ENCODE measurements at regions not wholly inside any gene's neighbourhood (a gene's known extent, or its start where the extent isn't known, plus 50 kb on each side); places are given as distances from the start of the nearest gene placed in this dataset.
A peak's percentile ranks its signal among the peaks of the same experiment; 100 is the strongest.

DNA sequence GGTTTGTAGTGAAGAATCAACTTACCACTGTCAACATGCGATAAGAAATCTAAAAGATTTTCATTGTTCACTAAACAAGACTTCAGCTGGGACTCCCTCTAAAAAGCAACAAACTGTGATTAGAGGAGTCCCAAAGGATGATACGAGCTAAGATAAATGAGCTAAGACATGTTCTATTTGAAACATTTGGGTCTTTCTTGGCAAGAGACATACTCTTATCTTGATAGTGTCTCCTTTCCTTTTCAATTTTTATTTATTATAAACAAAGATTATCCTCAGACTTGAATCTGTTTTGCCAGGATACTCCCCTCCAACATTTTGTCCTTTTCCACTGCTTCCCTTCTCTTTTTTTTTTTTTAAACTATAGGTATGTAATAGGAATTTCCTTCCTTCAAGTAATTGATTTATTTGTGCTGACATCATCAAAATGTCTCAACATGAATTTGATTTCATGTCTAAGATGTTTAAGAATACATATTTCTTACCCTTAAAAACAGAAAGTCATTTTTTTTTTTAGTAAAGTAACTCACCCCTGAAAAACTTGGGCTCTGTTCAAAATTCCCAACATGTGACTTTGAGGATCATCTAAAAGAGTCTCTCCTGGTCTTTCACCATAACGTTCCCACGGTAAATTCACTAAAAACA is 158.4 kb upstream of the NRP1 start:
- Histone ChIP-seq H3K4me3 (replicated peaks in 1 of 4; ENCODE audit: control extremely low read depth in 1 of 4, insufficient read depth in 1 of 4, low read depth in 3 of 4, low read length in 4 of 4) (no peak overlapping the region), H3K36me3 (ENCODE audit: control insufficient read depth, insufficient read depth, low read length) (no peaks in the 10 kb centered on the region), H3K27ac (ENCODE audit: insufficient read depth, low read length) (no peak overlapping the region), H3K4me1 (ENCODE audit: control insufficient read depth, extremely low read depth, insufficient read depth, low read length) (no peaks in the 10 kb centered on the region), H3K27me3 (ENCODE audit: control insufficient read depth, insufficient read depth, low read length) (no peaks in the 10 kb centered on the region), H2AFZ (ENCODE audit: low read length) (no peak overlapping the region), H3K79me2 (ENCODE audit: control insufficient read depth, insufficient read depth, low read length) (no peaks in the 10 kb centered on the region), H3K4me2 (ENCODE audit: extremely low read depth, insufficient read depth, low read length) (no peak overlapping the region), H3K9ac (ENCODE audit: insufficient read depth, low read length) (no peak overlapping the region), H3K9me3 (ENCODE audit: control insufficient read depth, insufficient read depth, low read depth, low read length) (no peaks in the 10 kb centered on the region), H4K20me1 (ENCODE audit: control insufficient read depth, extremely low read depth, insufficient read depth, low read length) (no peaks in the 10 kb centered on the region)
- DNase-seq (ENCODE audit: low read depth in 2 of 2) = peak; percentile 6 to 38
- TF ChIP-seq, protein P1, sequence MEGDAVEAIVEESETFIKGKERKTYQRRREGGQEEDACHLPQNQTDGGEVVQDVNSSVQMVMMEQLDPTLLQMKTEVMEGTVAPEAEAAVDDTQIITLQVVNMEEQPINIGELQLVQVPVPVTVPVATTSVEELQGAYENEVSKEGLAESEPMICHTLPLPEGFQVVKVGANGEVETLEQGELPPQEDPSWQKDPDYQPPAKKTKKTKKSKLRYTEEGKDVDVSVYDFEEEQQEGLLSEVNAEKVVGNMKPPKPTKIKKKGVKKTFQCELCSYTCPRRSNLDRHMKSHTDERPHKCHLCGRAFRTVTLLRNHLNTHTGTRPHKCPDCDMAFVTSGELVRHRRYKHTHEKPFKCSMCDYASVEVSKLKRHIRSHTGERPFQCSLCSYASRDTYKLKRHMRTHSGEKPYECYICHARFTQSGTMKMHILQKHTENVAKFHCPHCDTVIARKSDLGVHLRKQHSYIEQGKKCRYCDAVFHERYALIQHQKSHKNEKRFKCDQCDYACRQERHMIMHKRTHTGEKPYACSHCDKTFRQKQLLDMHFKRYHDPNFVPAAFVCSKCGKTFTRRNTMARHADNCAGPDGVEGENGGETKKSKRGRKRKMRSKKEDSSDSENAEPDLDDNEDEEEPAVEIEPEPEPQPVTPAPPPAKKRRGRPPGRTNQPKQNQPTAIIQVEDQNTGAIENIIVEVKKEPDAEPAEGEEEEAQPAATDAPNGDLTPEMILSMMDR (conservative IDR thresholded peaks at IDR 0.05 in 1 of 2, IDR thresholded peaks at IDR 0.05 in 1 of 2; ENCODE audit: low read depth in 1 of 2, low read length in 2 of 2) = no peak
- TF ChIP-seq EZH2 (IDR thresholded peaks at IDR 0.05; ENCODE audit: low read length, missing control alignments) = no peak

DNA sequence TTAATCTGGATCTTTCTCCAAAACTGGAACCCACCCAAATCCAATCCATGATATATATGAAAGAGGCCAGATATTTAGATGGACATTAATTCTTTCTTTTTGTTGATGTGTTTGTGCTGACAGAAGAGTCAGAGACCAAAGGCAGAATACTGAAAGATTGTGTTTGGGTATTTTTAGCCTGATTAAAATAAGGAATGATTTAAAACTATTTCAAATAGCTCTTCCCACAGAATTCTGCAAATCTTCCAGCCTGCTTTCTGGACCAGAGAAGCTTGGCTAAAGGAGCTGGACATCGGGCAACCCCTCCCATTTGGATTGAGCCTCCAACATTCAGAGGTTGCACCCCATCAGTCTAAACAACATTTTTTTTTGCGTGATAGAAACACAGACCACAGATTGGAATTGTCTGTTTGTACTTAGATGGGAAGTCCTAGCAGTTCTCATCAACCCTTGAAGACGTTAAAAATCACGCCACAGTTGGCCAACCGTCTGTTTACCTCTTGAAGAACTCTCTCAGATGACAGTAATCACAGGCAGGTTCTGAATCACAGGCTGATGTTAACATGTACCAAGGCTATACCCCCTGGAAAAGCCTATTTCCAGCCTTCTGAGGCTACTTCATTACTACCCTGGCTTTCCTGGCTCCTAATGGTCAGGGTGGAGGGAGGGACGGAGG is 155.2 kb upstream of the NRP1 start:
- H3K9ac ChIP-seq (ENCODE audit: insufficient read depth, low read length) = no peak overlapping the region
- H3K79me2 ChIP-seq (ENCODE audit: control insufficient read depth, insufficient read depth, low read length) = no peaks in the 10 kb centered on the region
- peak overlapping the region; percentile 39 for H2AFZ ChIP-seq (ENCODE audit: low read length)
- H3K4me2 ChIP-seq (ENCODE audit: extremely low read depth, insufficient read depth, low read length) = no peak overlapping the region
- H4K20me1 ChIP-seq (ENCODE audit: control insufficient read depth, extremely low read depth, insufficient read depth, low read length) = no peaks in the 10 kb centered on the region
- TF ChIP-seq, protein P1 (conservative IDR thresholded peaks at IDR 0.05 in 1 of 2, IDR thresholded peaks at IDR 0.05 in 1 of 2; ENCODE audit: low read depth in 1 of 2, low read length in 2 of 2) = no peak
- TF ChIP-seq EZH2 (IDR thresholded peaks at IDR 0.05; ENCODE audit: low read length, missing control alignments) = no peak
- H3K27me3 ChIP-seq (ENCODE audit: control insufficient read depth, insufficient read depth, low read length) = no peaks in the 10 kb centered on the region
- H3K9me3 ChIP-seq (ENCODE audit: control insufficient read depth, insufficient read depth, low read depth, low read length) = no peaks in the 10 kb centered on the region
- no peaks in the 10 kb centered on the region for H3K4me1 ChIP-seq (ENCODE audit: control insufficient read depth, extremely low read depth, insufficient read depth, low read length)
- H3K27ac ChIP-seq (ENCODE audit: insufficient read depth, low read length) = no peak overlapping the region
- H3K36me3 ChIP-seq (ENCODE audit: control insufficient read depth, insufficient read depth, low read length) = no peaks in the 10 kb centered on the region
- no peak overlapping the region for H3K4me3 ChIP-seq (replicated peaks in 1 of 4; ENCODE audit: control extremely low read depth in 1 of 4, insufficient read depth in 1 of 4, low read depth in 3 of 4, low read length in 4 of 4)
- peak in 1 of 2 donors; percentile 34 for DNase-seq (ENCODE audit: low read depth in 2 of 2)

DNA sequence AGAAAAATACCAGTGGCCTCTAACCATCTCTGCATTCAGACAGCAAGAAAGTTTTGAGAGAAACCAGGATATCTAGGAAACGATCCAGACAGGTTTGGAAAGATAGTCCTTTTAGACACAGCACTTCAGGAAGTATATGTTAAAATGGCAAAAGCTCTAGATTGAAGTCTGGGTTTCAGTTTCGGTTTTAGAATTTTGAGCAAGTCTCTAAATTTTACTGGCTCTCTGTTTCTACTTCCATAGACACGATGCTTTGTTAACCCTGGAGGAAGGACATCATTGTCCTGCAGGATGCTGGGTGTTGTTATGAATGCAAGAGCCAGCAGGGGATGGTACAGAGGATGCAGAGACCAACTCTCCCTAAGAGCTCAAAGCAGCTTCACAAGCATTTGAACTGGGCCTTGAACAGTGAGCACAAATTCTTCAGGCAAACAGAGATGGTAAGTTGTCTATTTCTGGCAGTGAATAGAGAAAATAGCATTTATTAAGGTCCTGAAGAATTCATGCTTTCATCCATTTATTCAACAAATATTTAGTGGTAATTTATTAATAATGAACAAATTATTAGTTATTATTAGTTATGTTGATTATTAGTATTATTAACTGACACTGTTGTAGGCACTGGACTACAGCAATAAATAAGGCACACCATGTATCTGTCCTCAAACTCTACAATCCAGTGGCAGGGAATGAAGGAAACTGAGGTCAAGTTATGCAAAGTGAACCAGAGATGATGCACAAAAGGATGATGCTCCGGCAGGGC is 152.7 kb upstream of the NRP1 start:
- DNase-seq (ENCODE audit: low read depth in 2 of 2) = peak; percentile 3 to 45
- TF ChIP-seq EZH2 (IDR thresholded peaks at IDR 0.05; ENCODE audit: low read length, missing control alignments) = no peak
- TF ChIP-seq, protein P1 (conservative IDR thresholded peaks at IDR 0.05 in 1 of 2, IDR thresholded peaks at IDR 0.05 in 1 of 2; ENCODE audit: low read depth in 1 of 2, low read length in 2 of 2) = peak; percentile 13 to 28
- peak overlapping the region; percentile 84 for H2AFZ ChIP-seq (ENCODE audit: low read length)
- H3K4me1 ChIP-seq (ENCODE audit: control insufficient read depth, extremely low read depth, insufficient read depth, low read length) = no peaks in the 10 kb centered on the region
- no peaks in the 10 kb centered on the region for H3K9me3 ChIP-seq (ENCODE audit: control insufficient read depth, insufficient read depth, low read depth, low read length)
- peak overlapping the region; percentile 82 for H3K4me2 ChIP-seq (ENCODE audit: extremely low read depth, insufficient read depth, low read length)
- H3K9ac ChIP-seq (ENCODE audit: insufficient read depth, low read length) = no peak overlapping the region
- no peak overlapping the region for H3K27ac ChIP-seq (ENCODE audit: insufficient read depth, low read length)
- H3K27me3 ChIP-seq (ENCODE audit: control insufficient read depth, insufficient read depth, low read length) = no peaks in the 10 kb centered on the region
- no peaks in the 10 kb centered on the region for H4K20me1 ChIP-seq (ENCODE audit: control insufficient read depth, extremely low read depth, insufficient read depth, low read length)
- no peaks in the 10 kb centered on the region for H3K79me2 ChIP-seq (ENCODE audit: control insufficient read depth, insufficient read depth, low read length)
- H3K36me3 ChIP-seq (ENCODE audit: control insufficient read depth, insufficient read depth, low read length) = no peaks in the 10 kb centered on the region
- H3K4me3 ChIP-seq (replicated peaks in 1 of 4; ENCODE audit: control extremely low read depth in 1 of 4, insufficient read depth in 1 of 4, low read depth in 3 of 4, low read length in 4 of 4) = peak overlapping the region in 2 of 4 experiments; percentile 8 to 20
